Chondrocyte (in vitro differentiated cells): ENCODE measurements at regions not wholly inside any gene's neighbourhood (a gene's known extent, or its start where the extent isn't known, plus 50 kb on each side); places are given as distances from the start of the nearest gene placed in this dataset.

Experiments used
- DNase-seq: peaks from one replicate; pipeline ENCODE4 v3.0.0; 2021; ENCODE audit warnings: mixed read lengths, low spot score
- H3K27ac Mint-ChIP-seq: one replicate; pipeline ENCODE4 v1.8.0; 2021; ENCODE audit warnings: mild to moderate bottlenecking, moderate library complexity, mixed read lengths; ENCODE audit not compliant: unreplicated experiment
- H3K27me3 Mint-ChIP-seq: 2 replicates; pipeline ENCODE4 v1.8.0; 2021; ENCODE audit warnings: low read depth, mixed read lengths
- H3K36me3 Mint-ChIP-seq: 2 replicates; pipeline ENCODE4 v1.8.0; 2021; ENCODE audit warnings: low read depth, mixed read lengths
- H3K4me1 Mint-ChIP-seq: 2 replicates; pipeline ENCODE4 v1.8.0; 2021; ENCODE audit warnings: low read depth, mild to moderate bottlenecking, mixed read lengths
- H3K4me3 Mint-ChIP-seq: one replicate; pipeline ENCODE4 v1.8.0; 2021; ENCODE audit warnings: mild to moderate bottlenecking, moderate library complexity, mixed read lengths; ENCODE audit not compliant: unreplicated experiment
- H3K9me3 Mint-ChIP-seq: 2 replicates; pipeline ENCODE4 v1.8.0; 2021; ENCODE audit warnings: low read depth, mixed read lengths
- TF ChIP-seq, protein P1 (sequence below): fragments of 200-600 bp; sonication (generic); IDR thresholded peaks from 2 replicates; pipeline ENCODE4 v1.5.0; 2021; ENCODE audit warnings: antibody characterized with exemption, mild to moderate bottlenecking, moderate library complexity

DNA sequence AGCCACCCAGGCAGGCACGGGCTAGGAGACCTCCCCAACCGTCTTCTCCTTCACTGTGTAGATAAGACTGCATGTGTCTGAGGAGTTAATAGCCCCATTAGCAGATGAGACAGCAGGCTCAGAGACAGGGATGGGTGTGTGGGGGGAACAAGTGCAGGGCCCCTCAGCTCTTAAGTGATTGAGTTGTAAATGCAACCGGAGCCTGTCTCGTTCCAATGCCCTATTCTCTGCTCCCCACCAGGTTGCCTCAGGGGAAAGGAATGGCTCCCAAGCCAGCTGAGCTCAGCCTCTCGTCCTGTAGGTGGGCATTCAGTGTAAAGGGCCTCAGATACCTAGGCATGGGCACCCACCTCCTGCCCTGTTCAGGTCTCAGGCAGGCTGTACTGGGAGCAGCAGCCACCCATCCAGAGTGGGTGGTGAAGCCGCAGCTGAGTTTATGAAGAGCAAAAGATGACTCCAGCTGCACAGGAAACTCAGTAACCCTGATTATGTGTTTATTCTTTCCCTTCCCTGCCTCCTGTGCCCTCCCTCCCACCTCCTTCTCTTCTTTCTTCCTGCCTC, 87.3 kb downstream of the PJA1 start:
- H3K27ac Mint-ChIP-seq, result no peak overlapping the region
- peaks cover 4% of the 10 kb centered on the region for H3K4me1 Mint-ChIP-seq
- TF ChIP-seq, protein P1, sequence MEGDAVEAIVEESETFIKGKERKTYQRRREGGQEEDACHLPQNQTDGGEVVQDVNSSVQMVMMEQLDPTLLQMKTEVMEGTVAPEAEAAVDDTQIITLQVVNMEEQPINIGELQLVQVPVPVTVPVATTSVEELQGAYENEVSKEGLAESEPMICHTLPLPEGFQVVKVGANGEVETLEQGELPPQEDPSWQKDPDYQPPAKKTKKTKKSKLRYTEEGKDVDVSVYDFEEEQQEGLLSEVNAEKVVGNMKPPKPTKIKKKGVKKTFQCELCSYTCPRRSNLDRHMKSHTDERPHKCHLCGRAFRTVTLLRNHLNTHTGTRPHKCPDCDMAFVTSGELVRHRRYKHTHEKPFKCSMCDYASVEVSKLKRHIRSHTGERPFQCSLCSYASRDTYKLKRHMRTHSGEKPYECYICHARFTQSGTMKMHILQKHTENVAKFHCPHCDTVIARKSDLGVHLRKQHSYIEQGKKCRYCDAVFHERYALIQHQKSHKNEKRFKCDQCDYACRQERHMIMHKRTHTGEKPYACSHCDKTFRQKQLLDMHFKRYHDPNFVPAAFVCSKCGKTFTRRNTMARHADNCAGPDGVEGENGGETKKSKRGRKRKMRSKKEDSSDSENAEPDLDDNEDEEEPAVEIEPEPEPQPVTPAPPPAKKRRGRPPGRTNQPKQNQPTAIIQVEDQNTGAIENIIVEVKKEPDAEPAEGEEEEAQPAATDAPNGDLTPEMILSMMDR, result no peak
- no peaks in the 10 kb centered on the region for H3K36me3 Mint-ChIP-seq
- peak; percentile 29 for DNase-seq
- peaks cover 2% of the 10 kb centered on the region for H3K27me3 Mint-ChIP-seq
- H3K9me3 Mint-ChIP-seq, result no peaks in the 10 kb centered on the region
- H3K4me3 Mint-ChIP-seq, result no peak overlapping the region

DNA sequence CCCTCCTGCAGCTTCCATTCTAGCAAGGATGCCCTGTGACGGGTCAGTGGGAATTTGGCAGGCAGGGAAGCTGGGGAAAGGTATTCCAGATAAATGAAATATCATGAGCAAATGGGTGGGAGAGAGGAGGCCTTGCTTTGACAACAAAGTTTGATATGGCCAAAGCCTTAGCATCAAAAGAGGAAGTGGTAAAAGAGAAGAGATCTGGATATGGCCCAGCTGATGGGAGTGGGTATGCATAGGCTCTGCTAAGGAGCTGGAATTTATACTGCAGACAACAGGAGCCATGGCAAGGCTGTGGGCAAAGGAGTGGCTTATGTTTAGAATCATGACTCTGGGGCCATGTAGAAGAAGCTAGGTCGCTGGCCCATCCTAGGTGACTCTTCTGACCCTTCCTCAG, 89.2 kb downstream of the PJA1 start:
- DNase-seq, result no peak
- no peak overlapping the region for H3K4me3 Mint-ChIP-seq
- peaks cover 4% of the 10 kb centered on the region for H3K4me1 Mint-ChIP-seq
- no peaks in the 10 kb centered on the region for H3K9me3 Mint-ChIP-seq
- TF ChIP-seq, protein P1, result no peak
- H3K36me3 Mint-ChIP-seq, result no peaks in the 10 kb centered on the region
- peaks cover 2% of the 10 kb centered on the region for H3K27me3 Mint-ChIP-seq
- no peak overlapping the region for H3K27ac Mint-ChIP-seq

DNA sequence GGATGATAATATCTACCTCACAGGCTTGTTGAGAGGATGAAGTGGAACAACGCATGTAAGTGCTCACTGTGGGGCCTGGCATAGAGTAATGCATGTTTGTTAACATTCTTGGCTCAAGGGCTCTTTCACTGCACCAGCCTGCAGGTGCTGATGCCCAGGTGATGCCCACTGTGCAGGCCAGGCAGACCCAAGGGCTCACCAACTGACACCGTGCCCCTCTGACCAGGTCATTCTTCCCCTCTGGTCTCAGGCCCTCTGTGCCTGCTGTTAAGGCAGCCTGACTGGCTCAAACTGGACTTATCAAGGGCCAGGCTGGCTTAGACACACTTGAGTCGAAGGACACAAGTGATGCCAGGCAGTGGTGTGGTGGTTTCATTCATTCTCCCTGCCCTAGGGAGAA, 90.5 kb downstream of the PJA1 start:
- DNase-seq, result peak; percentile 47
- TF ChIP-seq, protein P1, result no peak
- Mint-ChIP-seq H3K27me3 (peaks cover 2% of the 10 kb centered on the region), H3K4me1 (peaks cover 4% of the 10 kb centered on the region), H3K36me3 (no peaks in the 10 kb centered on the region), H3K27ac (no peak overlapping the region), H3K9me3 (no peaks in the 10 kb centered on the region), H3K4me3 (no peak overlapping the region)

DNA sequence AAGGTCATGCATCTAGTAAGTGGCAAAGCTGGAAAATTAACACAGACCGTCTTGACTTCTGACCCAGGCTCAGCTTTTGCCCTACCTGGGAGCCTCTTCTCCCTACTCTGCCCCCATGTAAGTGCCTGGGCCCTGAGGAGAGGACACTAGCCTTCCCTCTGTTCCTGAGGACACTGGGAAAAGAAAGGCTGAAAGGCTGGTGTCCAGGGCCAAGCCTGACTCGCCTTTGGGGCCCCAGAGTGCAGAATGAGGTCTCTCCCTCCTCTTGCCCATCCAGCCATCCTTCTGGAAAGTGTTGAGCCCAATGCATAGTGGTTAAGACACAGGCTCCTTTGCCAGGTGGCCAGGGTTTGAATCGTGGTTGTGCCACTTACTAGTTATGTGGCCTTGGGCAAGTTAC, 91.5 kb downstream of the PJA1 start:
- Mint-ChIP-seq H3K4me3 (no peak overlapping the region), H3K27ac (no peak overlapping the region), H3K9me3 (no peaks in the 10 kb centered on the region), H3K4me1 (peaks cover 4% of the 10 kb centered on the region), H3K36me3 (no peaks in the 10 kb centered on the region), H3K27me3 (peaks cover 2% of the 10 kb centered on the region)
- no peak for DNase-seq
- TF ChIP-seq, protein P1, result no peak

DNA sequence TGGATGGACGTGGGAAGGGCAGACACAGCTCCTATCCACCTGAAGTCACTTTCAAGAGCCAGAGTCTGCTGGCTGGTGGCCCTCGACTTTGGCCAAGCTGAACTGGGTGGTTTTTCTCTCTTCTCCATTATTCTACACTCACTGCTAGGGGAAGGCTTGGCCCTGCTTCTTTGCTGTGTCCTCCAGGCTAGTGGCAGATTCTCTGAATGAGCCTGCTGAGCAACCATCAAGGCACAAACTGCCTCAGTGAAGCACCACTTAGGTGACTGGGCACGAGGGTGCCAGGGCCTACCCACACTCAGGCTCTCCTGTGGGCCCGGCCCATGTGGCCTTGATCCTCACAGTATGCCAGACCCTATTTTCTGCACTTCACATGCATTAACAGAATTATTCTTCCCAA, 92.0 kb downstream of the PJA1 start:
- no peaks in the 10 kb centered on the region for H3K9me3 Mint-ChIP-seq
- H3K4me3 Mint-ChIP-seq, result no peak overlapping the region
- TF ChIP-seq, protein P1, result no peak
- H3K4me1 Mint-ChIP-seq, result peaks cover 2% of the 10 kb centered on the region
- H3K36me3 Mint-ChIP-seq, result no peaks in the 10 kb centered on the region
- H3K27me3 Mint-ChIP-seq, result peaks cover 2% of the 10 kb centered on the region
- H3K27ac Mint-ChIP-seq, result no peak overlapping the region
- peak; percentile 43 for DNase-seq
